ENCODE measurements at regions not wholly inside any gene's neighbourhood (a gene's known extent, or its start where the extent isn't known, plus 50 kb on each side); places are given as distances from the start of the nearest gene placed in this dataset.

GRCh38 chr2:139465789-139466188, 685.6 kb upstream of the NXPH2 start:
- TF ChIP-seq CTCF (IDR thresholded peaks at IDR 0.05), result no peak
- no peak for TF ChIP-seq ZFX (IDR thresholded peaks at IDR 0.05; ENCODE audit: borderline replicate concordance)

All from 22Rv1 (cell line).